H4 (cell line): ENCODE measurements at regions not wholly inside any gene's neighbourhood (a gene's known extent, or its start where the extent isn't known, plus 50 kb on each side); places are given as distances from the start of the nearest gene placed in this dataset.
A peak's percentile ranks its signal among the peaks of the same experiment; 100 is the strongest.
"Not testable (repeated sequence)": the region's sequence is repeated elsewhere in the genome, so short reads cannot be mapped to it uniquely, and the experiment has no call there.

ENCODE experiments used
- DNase-seq: peaks from one replicate; pipeline ENCODE4 v3.0.0-alpha.2; 2015; ENCODE audit warnings: low spot score

- DNase-seq: no peak
These were observed 213.4 kb downstream of the TBX5 start for GRCh38 chr12:114192549-114192948.

GRCh38 chr12:114192013-114192412, 213.9 kb downstream of the TBX5 start:
- DNase-seq: no peak

- no peak for DNase-seq
These were observed 214.4 kb downstream of the TBX5 start for GRCh38 chr12:114191581-114191980.

- no peak for DNase-seq
These were observed 215.0 kb downstream of the TBX5 start for GRCh38 chr12:114190971-114191370.

- DNase-seq: no peak
These were observed 216.7 kb downstream of the TBX5 start for GRCh38 chr12:114189266-114189665.

- DNase-seq: no peak
These were observed 219.5 kb downstream of the TBX5 start for GRCh38 chr12:114186241-114187002.

- no peak for DNase-seq
These were observed 218.9 kb upstream of the RBM19 start for GRCh38 chr12:114185036-114185435.

GRCh38 chr12:114174326-114174725, 208.2 kb upstream of the RBM19 start:
- no peak for DNase-seq

GRCh38 chr12:114172135-114172534, 206.0 kb upstream of the RBM19 start:
- DNase-seq: no peak

GRCh38 chr12:114168061-114168460, 201.9 kb upstream of the RBM19 start:
- no peak for DNase-seq

- DNase-seq: no peak
These were observed 201.3 kb upstream of the RBM19 start for GRCh38 chr12:114167431-114167830.

GRCh38 chr12:114166362-114166761, 200.2 kb upstream of the RBM19 start:
- DNase-seq: no peak

GRCh38 chr12:114165921-114166320, 199.8 kb upstream of the RBM19 start:
- no peak for DNase-seq

- DNase-seq: no peak
These were observed 198.2 kb upstream of the RBM19 start for GRCh38 chr12:114164351-114164750.

- DNase-seq: peak; percentile 45
These were observed 197.6 kb upstream of the RBM19 start for GRCh38 chr12:114163771-114164170.

- no peak for DNase-seq
These were observed 194.3 kb upstream of the RBM19 start for GRCh38 chr12:114160445-114160844.

- DNase-seq: peak; percentile 10
These were observed 186.8 kb upstream of the RBM19 start for GRCh38 chr12:114152890-114153289.

- no peak for DNase-seq
These were observed 185.9 kb upstream of the RBM19 start for GRCh38 chr12:114152066-114152465.

GRCh38 chr12:114150584-114150983, 184.5 kb upstream of the RBM19 start:
- DNase-seq: not testable (repeated sequence)

GRCh38 chr12:114141921-114142564, 175.9 kb upstream of the RBM19 start:
- no peak for DNase-seq

GRCh38 chr12:114140576-114140975, 174.5 kb upstream of the RBM19 start:
- DNase-seq: no peak

GRCh38 chr12:114136631-114137030, 170.5 kb upstream of the RBM19 start:
- no peak for DNase-seq

GRCh38 chr12:114134922-114135321, 168.8 kb upstream of the RBM19 start:
- DNase-seq: no peak

GRCh38 chr12:114131824-114132223, 165.7 kb upstream of the RBM19 start:
- no peak for DNase-seq
